CD4-positive, alpha-beta T cell (primary cell): ENCODE measurements at regions not wholly inside any gene's neighbourhood (a gene's known extent, or its start where the extent isn't known, plus 50 kb on each side); places are given as distances from the start of the nearest gene placed in this dataset.

ENCODE experiments used
- ATAC-seq: fragments of 200-7000 bp; cut with Tn5 transposase; one replicate; pipeline ENCODE4 v1.10.0; 2022; ENCODE audit warnings: mild to moderate bottlenecking; ENCODE audit not compliant: poor library complexity
- CTCF ChIA-PET: fragments of 350-600 bp; sonication (Branson Sonifier 250); formaldehyde crosslinking; loops from one replicate; lab custom pipeline; 2021; ENCODE audit warnings: antibody characterized with exemption, inconsistent platforms; lab: Charles Lee
- POLR2A ChIA-PET: fragments of 350-600 bp; sonication (Branson Sonifier 250); formaldehyde crosslinking; loops from one replicate; lab custom pipeline; 2021; ENCODE audit warnings: antibody characterized with exemption, inconsistent platforms; lab: Charles Lee
- DNase-seq, 14 experiments: peaks; one replicate each; pipeline ENCODE4 v3.0.0-alpha.2; 2013 to 2020; ENCODE audit warnings: mixed read lengths in 2 of 14
- H3K27ac ChIP-seq, 2 donors: one replicate each; pipeline versions ENCODE4 v1.5.1 to v1.7.0; 2013; ENCODE audit warnings: low read length in 2 of 2, low read depth in 1 of 2, mild to moderate bottlenecking in 1 of 2
- H3K27me3 ChIP-seq, 2 experiments: 1 replicate in 1 of 2; 2 replicates in 1 of 2; pipeline versions ENCODE4 v1.6.1 to v1.7.0; 2013; ENCODE audit warnings: low read length in 2 of 2, control low read depth in 1 of 2, mild to moderate bottlenecking in 1 of 2, moderate library complexity in 1 of 2; ENCODE audit not compliant: insufficient read depth in 2 of 2, control insufficient read depth in 1 of 2
- H3K36me3 ChIP-seq: one replicate; pipeline ENCODE4 v1.6.1; 2013; ENCODE audit warnings: low read length, control low read depth; ENCODE audit not compliant: insufficient read depth
- H3K4me1 ChIP-seq: one replicate; pipeline ENCODE4 v1.6.1; 2013; ENCODE audit warnings: low read length, control low read depth; ENCODE audit not compliant: insufficient read depth
- H3K4me3 ChIP-seq: one replicate; pipeline ENCODE4 v1.5.1; 2013; ENCODE audit warnings: mild to moderate bottlenecking, low read length, moderate library complexity
- H3K9me3 ChIP-seq, 2 experiments: 1 replicate in 1 of 2; 2 replicates in 1 of 2; pipeline versions ENCODE4 v1.6.1 to v1.7.0; 2013; ENCODE audit warnings: low read length in 2 of 2, mild to moderate bottlenecking in 2 of 2, control low read depth in 1 of 2, moderate library complexity in 1 of 2; ENCODE audit not compliant: control insufficient read depth in 1 of 2, insufficient read depth in 1 of 2
- H3K27ac Mint-ChIP-seq: one replicate; pipeline ENCODE4 v1.8.0; 2020; ENCODE audit warnings: mixed read lengths
- H3K27me3 Mint-ChIP-seq: one replicate; pipeline ENCODE4 v1.8.0; 2021; ENCODE audit warnings: mixed read lengths
- H3K36me3 Mint-ChIP-seq: one replicate; pipeline ENCODE4 v1.8.0; 2021; ENCODE audit warnings: low read depth, mixed read lengths
- H3K4me1 Mint-ChIP-seq: one replicate; pipeline ENCODE4 v1.8.0; 2021; ENCODE audit warnings: low read depth, mixed read lengths
- H3K4me3 Mint-ChIP-seq: one replicate; pipeline ENCODE4 v1.8.0; 2020; ENCODE audit warnings: mild to moderate bottlenecking, mixed read lengths
- H3K9me3 Mint-ChIP-seq: one replicate; pipeline ENCODE4 v1.8.0; 2020; ENCODE audit warnings: mixed read lengths
- CTCF ChIP-seq: fragments of 200-600 bp; IDR thresholded peaks from one replicate; pipeline ENCODE4 v1.8.0; 2022; ENCODE audit warnings: antibody characterized with exemption, mild to moderate bottlenecking
- intact Hi-C, 2 experiments: fragments of 100-400 bp; cut with DNase I in 1 of 2; cut with micrococcal nuclease in 1 of 2; formaldehyde crosslinking; loops; one replicate each; pipeline versions ENCODE4 v1.15.1 to v1.9.0; 2023 to 2025; cut with DNase I, micrococcal nuclease

- Mint-ChIP-seq H3K9me3 (no peaks in the 10 kb centered on the region), H3K27me3 (no peaks in the 10 kb centered on the region), H3K4me1 (no peaks in the 10 kb centered on the region), H3K36me3 (no peaks in the 10 kb centered on the region), H3K4me3 (no peak overlapping the region), H3K27ac (no peak overlapping the region)
- no peak overlapping the region for H3K27ac ChIP-seq
- TF ChIP-seq CTCF: no peak
- no peaks in the 10 kb centered on the region for H3K27me3 ChIP-seq
- no peaks in the 10 kb centered on the region for H3K4me1 ChIP-seq
- CTCF ChIA-PET: no interaction called here
- no peak overlapping the region for H3K4me3 ChIP-seq
- POLR2A ChIA-PET: interaction anchor here (1.3 kb wide), 1 partner anchor 9 kb away, joined by 3 read pairs; no protein-coding TSS in a partner anchor
- DNase-seq: no peak
- intact Hi-C loops: no loop called here
- peaks cover 0 to 16% of the 10 kb centered on the region in 2 experiments for H3K9me3 ChIP-seq
- ATAC-seq: no peak
- no peaks in the 10 kb centered on the region for H3K36me3 ChIP-seq
Observed at GRCh38 chr10:4334871-4335270, 491.1 kb upstream of the AKR1E2 start.

- H3K4me3 Mint-ChIP-seq: no peak overlapping the region
- Histone ChIP-seq H3K27me3 (no peaks in the 10 kb centered on the region), H3K36me3 (no peaks in the 10 kb centered on the region), H3K9me3 (peaks cover 0 to 16% of the 10 kb centered on the region in 2 experiments), H3K27ac (no peak overlapping the region), H3K4me3 (no peak overlapping the region), H3K4me1 (no peaks in the 10 kb centered on the region)
- intact Hi-C loops: no loop called here
- H3K9me3 Mint-ChIP-seq: no peaks in the 10 kb centered on the region
- no peaks in the 10 kb centered on the region for H3K36me3 Mint-ChIP-seq
- CTCF ChIA-PET: no interaction called here
- TF ChIP-seq CTCF: no peak
- POLR2A ChIA-PET: interaction anchor here (0.7 kb wide), 1 partner anchor 284 kb away, joined by 4 read pairs; no protein-coding TSS in a partner anchor
- no peaks in the 10 kb centered on the region for H3K4me1 Mint-ChIP-seq
- no peaks in the 10 kb centered on the region for H3K27me3 Mint-ChIP-seq
- DNase-seq (peak in 1 of 14 experiments; percentile 4), ATAC-seq (no peak)
- no peak overlapping the region for H3K27ac Mint-ChIP-seq
Observed at GRCh38 chr10:4334015-4334414, 492.0 kb upstream of the AKR1E2 start.

GRCh38 chr10:4333459-4333894 lies 492.5 kb upstream of the AKR1E2 start:
- ChIA-PET POLR2A (interaction anchor here (0.7 kb wide), 1 partner anchor 283 kb away, joined by 4 read pairs; no protein-coding TSS in a partner anchor), CTCF (no interaction called here)
- ATAC-seq (no peak), DNase-seq (peak in 3 of 14 experiments; percentile 29 to 49 (median 39))
- Mint-ChIP-seq H3K9me3 (no peaks in the 10 kb centered on the region), H3K4me3 (no peak overlapping the region), H3K27ac (no peak overlapping the region), H3K36me3 (no peaks in the 10 kb centered on the region), H3K27me3 (no peaks in the 10 kb centered on the region), H3K4me1 (no peaks in the 10 kb centered on the region)
- H3K4me1 ChIP-seq: no peaks in the 10 kb centered on the region
- H3K27me3 ChIP-seq: no peaks in the 10 kb centered on the region
- no peak for TF ChIP-seq CTCF
- no peaks in the 10 kb centered on the region for H3K36me3 ChIP-seq
- intact Hi-C loops: no loop called here
- no peak overlapping the region for H3K4me3 ChIP-seq
- peak overlapping the region in 1 of 2 donors; percentile 7 for H3K27ac ChIP-seq
- peaks cover 0 to 16% of the 10 kb centered on the region in 2 experiments for H3K9me3 ChIP-seq
